Ishikawa (cell line): ENCODE measurements at regions not wholly inside any gene's neighbourhood (a gene's known extent, or its start where the extent isn't known, plus 50 kb on each side); places are given as distances from the start of the nearest gene placed in this dataset.

Experiments
- CEBPB ChIP-seq: IDR thresholded peaks from 2 replicates; pipeline ENCODE4 v1.6.1; 2012
- EP300 ChIP-seq: IDR thresholded peaks from 2 replicates; pipeline ENCODE4 v1.6.1; 2012; ENCODE audit warnings: borderline replicate concordance
- REST ChIP-seq: IDR thresholded peaks from 2 replicates; pipeline ENCODE4 v1.6.1; 2012; ENCODE audit warnings: low read depth, mild to moderate bottlenecking
- TCF12 ChIP-seq: IDR thresholded peaks from 2 replicates; pipeline ENCODE4 v1.6.1; 2012; ENCODE audit warnings: low read depth
- TEAD4 ChIP-seq: IDR thresholded peaks from 2 replicates; pipeline ENCODE4 v1.6.1; 2012
- USF1 ChIP-seq: IDR thresholded peaks from 2 replicates; pipeline ENCODE4 v1.6.1; 2012

- peak; percentile 87 for TF ChIP-seq TCF12
- TF ChIP-seq EP300 = no peak
- TF ChIP-seq USF1 = 0 out of 2 replicates have a peak, but pooled peaks have one; percentile 28
- TF ChIP-seq CEBPB = no peak
- no peak for TF ChIP-seq REST
- TF ChIP-seq TEAD4 = peak; percentile 32; the same call in 1 of the 2 replicates
Observed at GRCh38 chr7:25862261-25863004, 289.6 kb upstream of the NFE2L3 start.
